Ishikawa (cell line): ENCODE measurements at regions not wholly inside any gene's neighbourhood (a gene's known extent, or its start where the extent isn't known, plus 50 kb on each side); places are given as distances from the start of the nearest gene placed in this dataset.

Experiments used
- CEBPB ChIP-seq: IDR thresholded peaks from 2 replicates; pipeline ENCODE4 v1.6.1; 2012
- EGR1 ChIP-seq: IDR thresholded peaks from 2 replicates; pipeline ENCODE4 v1.6.1; 2012
- EP300 ChIP-seq: IDR thresholded peaks from 2 replicates; pipeline ENCODE4 v1.6.1; 2012; ENCODE audit warnings: borderline replicate concordance
- MAX ChIP-seq: IDR thresholded peaks from 2 replicates; pipeline ENCODE4 v1.6.1; 2012
- RAD21 ChIP-seq: IDR thresholded peaks from 2 replicates; pipeline ENCODE4 v1.6.1; 2012; ENCODE audit warnings: low read depth
- REST ChIP-seq: IDR thresholded peaks from 2 replicates; pipeline ENCODE4 v1.6.1; 2012; ENCODE audit warnings: low read depth, mild to moderate bottlenecking
- TCF12 ChIP-seq: IDR thresholded peaks from 2 replicates; pipeline ENCODE4 v1.6.1; 2012; ENCODE audit warnings: low read depth
- TEAD4 ChIP-seq: IDR thresholded peaks from 2 replicates; pipeline ENCODE4 v1.6.1; 2012
- YY1 ChIP-seq: IDR thresholded peaks from 2 replicates; pipeline ENCODE4 v1.6.1; 2012; ENCODE audit warnings: low read depth
- ZBTB7A ChIP-seq: IDR thresholded peaks from 2 replicates; pipeline ENCODE4 v1.6.1; 2012; ENCODE audit warnings: low read depth

- no peak for TF ChIP-seq EP300
- no peak for TF ChIP-seq CEBPB
- TF ChIP-seq TEAD4, result no peak
- TF ChIP-seq EGR1, result no peak
- no peak for TF ChIP-seq TCF12
- no peak for TF ChIP-seq MAX
- TF ChIP-seq REST, result no peak
- no peak for TF ChIP-seq ZBTB7A
- no peak for TF ChIP-seq RAD21
- TF ChIP-seq YY1, result no peak
Measured at GRCh38 chr5:117671551-117671950, 1096.9 kb upstream of the SEMA6A start.
